Parathyroid adenoma (tissue), 2 donors: ENCODE measurements at regions not wholly inside any gene's neighbourhood (a gene's known extent, or its start where the extent isn't known, plus 50 kb on each side); places are given as distances from the start of the nearest gene placed in this dataset.

ENCODE experiments used
- H2AFZ ChIP-seq: fragments of 300-600 bp; sonication (generic); one replicate; pipeline ENCODE4 v1.7.0; 2017; ENCODE audit warnings: antibody characterized with exemption, mild to moderate bottlenecking
- H3K27ac ChIP-seq: fragments of 300-600 bp; sonication (generic); one replicate; pipeline ENCODE4 v1.7.0; 2017
- H3K27me3 ChIP-seq: fragments of 300-600 bp; sonication (generic); one replicate; pipeline ENCODE4 v1.7.0; 2017; ENCODE audit warnings: low read length; ENCODE audit not compliant: control insufficient read depth, insufficient read depth
- H3K36me3 ChIP-seq: fragments of 300-600 bp; sonication (generic); one replicate; pipeline ENCODE4 v1.7.0; 2017; ENCODE audit warnings: low read length; ENCODE audit not compliant: control insufficient read depth, insufficient read depth
- H3K4me1 ChIP-seq: fragments of 300-600 bp; sonication (generic); one replicate; pipeline ENCODE4 v1.7.0; 2017; ENCODE audit warnings: control low read depth
- H3K4me2 ChIP-seq: fragments of 300-600 bp; sonication (generic); one replicate; pipeline ENCODE4 v1.7.0; 2017; ENCODE audit warnings: low read length
- H3K4me3 ChIP-seq: fragments of 300-600 bp; sonication (generic); one replicate; pipeline ENCODE4 v1.7.0; 2017; ENCODE audit warnings: low read depth, low read length
- H3K79me2 ChIP-seq: fragments of 300-600 bp; sonication (generic); one replicate; pipeline ENCODE4 v1.7.0; 2017; ENCODE audit warnings: control low read depth
- H3K9ac ChIP-seq: fragments of 300-600 bp; sonication (generic); one replicate; pipeline ENCODE4 v1.7.0; 2017; ENCODE audit warnings: mild to moderate bottlenecking
- H3K9me3 ChIP-seq: fragments of 300-600 bp; sonication (generic); one replicate; pipeline ENCODE4 v1.7.0; 2017; ENCODE audit warnings: low read length; ENCODE audit not compliant: control insufficient read depth
- TF ChIP-seq, protein P1 (sequence below): fragments of 300-600 bp; sonication (generic); IDR thresholded peaks from one replicate; pipeline ENCODE4 v1.7.0; 2017; ENCODE audit warnings: antibody characterized with exemption, mild to moderate bottlenecking
- donor health status: primary hyperparathyroidism.

DNA sequence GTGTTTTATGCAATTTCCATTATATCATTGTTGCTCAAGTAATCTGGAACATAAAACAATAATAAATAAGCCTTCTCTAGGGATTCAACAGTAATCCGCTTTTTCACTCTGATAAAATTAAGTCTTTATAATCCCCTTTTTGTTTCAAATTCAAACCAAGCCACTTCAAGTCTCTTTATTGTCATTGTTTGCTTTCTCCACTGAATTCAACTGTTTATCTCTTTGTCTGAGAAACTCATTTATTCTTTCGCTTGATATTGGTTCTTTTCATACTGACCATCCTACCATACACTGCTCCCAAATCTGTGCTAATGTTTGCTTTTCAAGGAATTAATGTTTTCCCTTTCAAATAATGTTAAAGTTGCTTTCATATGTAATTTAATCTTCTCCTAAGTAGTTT is 550.4 kb upstream of the PCDH15 start:
- no peaks in the 10 kb centered on the region for H3K4me1 ChIP-seq
- TF ChIP-seq, protein P1, sequence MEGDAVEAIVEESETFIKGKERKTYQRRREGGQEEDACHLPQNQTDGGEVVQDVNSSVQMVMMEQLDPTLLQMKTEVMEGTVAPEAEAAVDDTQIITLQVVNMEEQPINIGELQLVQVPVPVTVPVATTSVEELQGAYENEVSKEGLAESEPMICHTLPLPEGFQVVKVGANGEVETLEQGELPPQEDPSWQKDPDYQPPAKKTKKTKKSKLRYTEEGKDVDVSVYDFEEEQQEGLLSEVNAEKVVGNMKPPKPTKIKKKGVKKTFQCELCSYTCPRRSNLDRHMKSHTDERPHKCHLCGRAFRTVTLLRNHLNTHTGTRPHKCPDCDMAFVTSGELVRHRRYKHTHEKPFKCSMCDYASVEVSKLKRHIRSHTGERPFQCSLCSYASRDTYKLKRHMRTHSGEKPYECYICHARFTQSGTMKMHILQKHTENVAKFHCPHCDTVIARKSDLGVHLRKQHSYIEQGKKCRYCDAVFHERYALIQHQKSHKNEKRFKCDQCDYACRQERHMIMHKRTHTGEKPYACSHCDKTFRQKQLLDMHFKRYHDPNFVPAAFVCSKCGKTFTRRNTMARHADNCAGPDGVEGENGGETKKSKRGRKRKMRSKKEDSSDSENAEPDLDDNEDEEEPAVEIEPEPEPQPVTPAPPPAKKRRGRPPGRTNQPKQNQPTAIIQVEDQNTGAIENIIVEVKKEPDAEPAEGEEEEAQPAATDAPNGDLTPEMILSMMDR, result no peak
- H3K36me3 ChIP-seq, result no peaks in the 10 kb centered on the region

DNA sequence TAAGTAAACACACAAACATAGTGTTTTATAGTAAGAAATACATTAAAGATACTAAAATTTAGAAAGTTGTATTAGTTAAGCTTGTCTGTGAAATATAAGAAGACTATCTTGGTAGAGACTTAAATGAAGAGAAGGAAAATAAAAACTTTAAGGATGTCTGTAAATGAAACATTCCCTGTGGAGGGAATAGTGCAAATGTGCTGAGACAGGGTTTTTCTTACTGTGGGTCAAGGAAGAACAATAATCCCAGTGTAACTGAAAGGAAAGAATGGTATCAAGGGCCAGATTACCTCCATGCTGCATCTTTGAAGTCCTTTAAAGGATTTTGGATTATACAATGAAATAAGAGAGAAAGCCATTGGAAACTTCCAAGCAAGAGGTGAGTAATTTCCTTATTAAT is 547.5 kb upstream of the PCDH15 start:
- Histone ChIP-seq H3K36me3 (no peaks in the 10 kb centered on the region), H3K79me2 (no peaks in the 10 kb centered on the region), H3K9me3 (no peaks in the 10 kb centered on the region), H3K27ac (no peak overlapping the region), H3K4me2 (no peak overlapping the region), H2AFZ (no peak overlapping the region), H3K4me1 (no peaks in the 10 kb centered on the region), H3K27me3 (no peaks in the 10 kb centered on the region), H3K9ac (no peak overlapping the region), H3K4me3 (no peak overlapping the region)
- TF ChIP-seq, protein P1, result no peak

More for the DNA sequence above, 550.4 kb upstream of the PCDH15 start:
- no peak overlapping the region for H3K4me3 ChIP-seq
- no peak overlapping the region for H3K4me2 ChIP-seq
- H2AFZ ChIP-seq, result no peak overlapping the region
- H3K79me2 ChIP-seq, result no peaks in the 10 kb centered on the region
- no peak overlapping the region for H3K27ac ChIP-seq
- H3K27me3 ChIP-seq, result no peaks in the 10 kb centered on the region
- no peaks in the 10 kb centered on the region for H3K9me3 ChIP-seq
- H3K9ac ChIP-seq, result no peak overlapping the region

DNA sequence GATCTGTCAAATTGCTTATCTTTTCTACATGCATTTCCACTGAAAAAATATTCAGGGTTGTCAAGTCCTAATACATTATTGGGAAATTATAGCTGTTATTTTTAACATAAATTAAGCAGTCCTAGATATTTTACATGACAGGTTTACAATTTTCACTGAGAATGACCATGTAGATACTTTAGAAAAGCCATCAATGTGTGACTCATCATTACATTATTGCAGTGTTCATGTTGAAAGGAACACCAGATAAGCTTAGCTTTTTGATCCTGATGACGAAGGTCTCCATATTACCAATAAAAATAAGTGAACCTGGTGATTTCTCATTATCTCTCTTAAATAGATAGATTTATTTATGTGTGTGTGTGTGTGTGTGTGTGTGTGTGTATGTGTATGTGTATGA is 529.5 kb upstream of the PCDH15 start:
- Histone ChIP-seq H3K9me3 (no peaks in the 10 kb centered on the region), H3K4me1 (no peaks in the 10 kb centered on the region), H3K79me2 (no peaks in the 10 kb centered on the region), H3K4me2 (no peak overlapping the region), H3K4me3 (no peak overlapping the region), H3K9ac (no peak overlapping the region), H3K27me3 (no peaks in the 10 kb centered on the region), H2AFZ (no peak overlapping the region), H3K27ac (no peak overlapping the region), H3K36me3 (no peaks in the 10 kb centered on the region)
- TF ChIP-seq, protein P1, result no peak

DNA sequence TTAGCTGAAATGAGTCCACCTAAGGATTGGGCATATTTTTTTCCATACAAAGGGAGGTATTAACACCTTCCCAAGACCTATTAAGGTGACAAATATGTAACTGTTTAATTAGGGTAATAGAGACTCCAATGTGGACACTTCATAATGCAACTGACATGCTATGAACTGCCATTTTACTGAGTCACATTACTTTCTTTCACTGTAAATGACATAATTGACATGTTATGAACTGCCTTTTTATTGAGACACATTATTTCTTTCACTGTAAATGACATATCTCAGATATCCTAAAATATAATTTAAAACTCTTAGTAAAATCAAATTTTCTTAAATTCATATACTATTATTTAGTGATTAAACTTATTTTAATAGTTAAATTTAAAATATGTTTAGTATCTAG is 528.8 kb upstream of the PCDH15 start:
- H3K9ac ChIP-seq, result no peak overlapping the region
- no peaks in the 10 kb centered on the region for H3K79me2 ChIP-seq
- no peaks in the 10 kb centered on the region for H3K36me3 ChIP-seq
- H3K27ac ChIP-seq, result no peak overlapping the region
- H2AFZ ChIP-seq, result no peak overlapping the region
- no peaks in the 10 kb centered on the region for H3K4me1 ChIP-seq
- TF ChIP-seq, protein P1, result no peak
- no peaks in the 10 kb centered on the region for H3K9me3 ChIP-seq
- no peaks in the 10 kb centered on the region for H3K27me3 ChIP-seq
- H3K4me3 ChIP-seq, result no peak overlapping the region
- no peak overlapping the region for H3K4me2 ChIP-seq

DNA sequence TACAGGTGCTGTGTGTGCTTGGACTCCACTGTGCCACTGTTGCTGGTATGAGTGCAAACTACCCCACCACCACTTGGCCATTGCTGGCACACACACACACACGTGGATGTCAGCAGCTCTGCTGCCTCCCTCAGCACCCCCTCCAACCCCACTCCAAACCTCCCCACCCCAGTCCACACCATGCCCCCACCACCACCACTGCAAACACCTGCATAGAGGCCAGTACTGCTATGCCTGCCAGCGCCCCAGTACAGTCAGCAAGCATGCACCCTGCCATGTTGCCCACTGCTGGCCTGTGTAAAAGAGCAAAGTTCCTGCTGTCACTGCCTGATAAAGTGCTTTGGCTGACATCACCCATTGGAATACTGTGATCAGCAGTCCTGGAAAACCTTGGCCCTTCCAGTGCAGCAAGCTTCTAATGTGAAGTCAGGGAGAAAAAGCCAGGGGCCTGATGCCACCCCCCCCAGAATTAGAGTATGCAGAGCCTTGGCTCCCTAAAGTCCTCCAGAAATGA is 519.2 kb upstream of the PCDH15 start:
- H3K79me2 ChIP-seq, result no peaks in the 10 kb centered on the region
- no peak overlapping the region for H3K27ac ChIP-seq
- no peak overlapping the region for H2AFZ ChIP-seq
- no peak overlapping the region for H3K9ac ChIP-seq
- no peak overlapping the region for H3K4me3 ChIP-seq
- H3K4me2 ChIP-seq, result no peak overlapping the region
- H3K4me1 ChIP-seq, result no peaks in the 10 kb centered on the region
- no peaks in the 10 kb centered on the region for H3K9me3 ChIP-seq
- no peaks in the 10 kb centered on the region for H3K36me3 ChIP-seq
- TF ChIP-seq, protein P1, result no peak
- no peaks in the 10 kb centered on the region for H3K27me3 ChIP-seq
